ENCODE measurements at regions not wholly inside any gene's neighbourhood (a gene's known extent, or its start where the extent isn't known, plus 50 kb on each side); places are given as distances from the start of the nearest gene placed in this dataset.

- H3K36me3 Mint-ChIP-seq = no peaks in the 10 kb centered on the region
- H3K9me3 Mint-ChIP-seq = no peaks in the 10 kb centered on the region
- DNase-seq (no peak), ATAC-seq (replicated peaks in 1 of 4) (no peak)
- peaks cover 0 to 5% (median 0%) of the 10 kb centered on the region in 3 donors for H3K4me1 Mint-ChIP-seq
- 89% methylated on average over 3 of the region's 10 CpGs for WGBS (ENCODE audit: insufficient coverage)
- POLR2A ChIA-PET = no interaction called here
- CTCF ChIA-PET = no interaction called here
- no peak overlapping the region for H3K27ac ChIP-seq (ENCODE audit: low read length)
- peaks cover 2 to 13% of the 10 kb centered on the region in 2 donors for H3K27me3 Mint-ChIP-seq
- no peaks in the 10 kb centered on the region for H3K36me3 ChIP-seq (ENCODE audit: control insufficient read depth in 2 of 2, extremely low read depth in 1 of 2, insufficient read depth in 1 of 2, low read length in 1 of 2)
- H3K4me3 ChIP-seq (ENCODE audit: control insufficient read depth in 1 of 2, extremely low read depth in 1 of 2, low read length in 1 of 2) = no peak overlapping the region
- H3K4me3 Mint-ChIP-seq = no peak overlapping the region
- no peaks in the 10 kb centered on the region for H3K27me3 ChIP-seq (replicated peaks in 1 of 2; ENCODE audit: control insufficient read depth in 2 of 2, extremely low read depth in 1 of 2, insufficient read depth in 2 of 2, low read length in 1 of 2)
- no peaks in the 10 kb centered on the region for H3K4me1 ChIP-seq (ENCODE audit: control insufficient read depth in 1 of 2, extremely low read depth in 1 of 2, insufficient read depth in 2 of 2, low read length in 2 of 2)
- no peaks in the 10 kb centered on the region for H3K9me3 ChIP-seq
- no peak overlapping the region for H3K27ac Mint-ChIP-seq
Measured at GRCh38 chr3:152615681-152616080, 219.2 kb upstream of the P2RY1 start.

- DNase-seq = no peak
- Histone ChIP-seq H3K4me1 (ENCODE audit: control insufficient read depth in 1 of 2, extremely low read depth in 1 of 2, insufficient read depth in 2 of 2, low read length in 2 of 2) (no peaks in the 10 kb centered on the region), H3K9me3 (no peaks in the 10 kb centered on the region), H3K4me3 (ENCODE audit: control insufficient read depth in 1 of 2, extremely low read depth in 1 of 2, low read length in 1 of 2) (no peak overlapping the region), H3K27me3 (replicated peaks in 1 of 2; ENCODE audit: control insufficient read depth in 2 of 2, extremely low read depth in 1 of 2, insufficient read depth in 2 of 2, low read length in 1 of 2) (no peaks in the 10 kb centered on the region), H3K36me3 (ENCODE audit: control insufficient read depth in 2 of 2, extremely low read depth in 1 of 2, insufficient read depth in 1 of 2, low read length in 1 of 2) (no peaks in the 10 kb centered on the region), H3K27ac (ENCODE audit: low read length) (no peak overlapping the region)
- ChIA-PET POLR2A (interaction anchor here in 1 of 2 donors (0.6 kb wide), 1 partner anchor 225 kb away, joined by 5 read pairs; no protein-coding TSS in a partner anchor), CTCF (interaction anchor here (0.6 kb wide), 2 partner anchors 348 to 853 kb away, joined by 4 read pairs; no protein-coding TSS in a partner anchor)
- Mint-ChIP-seq H3K4me1 (no peaks in the 10 kb centered on the region), H3K9me3 (no peaks in the 10 kb centered on the region), H3K4me3 (no peak overlapping the region), H3K36me3 (no peaks in the 10 kb centered on the region), H3K27me3 (peaks cover 0 to 18% of the 10 kb centered on the region in 2 donors), H3K27ac (no peak overlapping the region)
- no peak for ATAC-seq (replicated peaks in 1 of 4)
Measured at GRCh38 chr3:152617609-152618008, 217.3 kb upstream of the P2RY1 start.

- CTCF ChIA-PET = interaction anchor here in 1 of 2 donors (0.6 kb wide), 1 partner anchor 1292 kb away, joined by 3 read pairs; no protein-coding TSS in a partner anchor
- Histone ChIP-seq H3K36me3 (ENCODE audit: control insufficient read depth in 2 of 2, extremely low read depth in 1 of 2, insufficient read depth in 1 of 2, low read length in 1 of 2) (no peaks in the 10 kb centered on the region), H3K9me3 (no peaks in the 10 kb centered on the region), H3K4me3 (ENCODE audit: control insufficient read depth in 1 of 2, extremely low read depth in 1 of 2, low read length in 1 of 2) (no peak overlapping the region), H3K4me1 (ENCODE audit: control insufficient read depth in 1 of 2, extremely low read depth in 1 of 2, insufficient read depth in 2 of 2, low read length in 2 of 2) (no peaks in the 10 kb centered on the region), H3K27me3 (replicated peaks in 1 of 2; ENCODE audit: control insufficient read depth in 2 of 2, extremely low read depth in 1 of 2, insufficient read depth in 2 of 2, low read length in 1 of 2) (no peaks in the 10 kb centered on the region), H3K27ac (ENCODE audit: low read length) (no peak overlapping the region)
- WGBS (ENCODE audit: insufficient coverage) = no CpG with 5 or more reads among the region's 1 CpG
- Mint-ChIP-seq H3K4me3 (no peak overlapping the region), H3K27ac (no peak overlapping the region), H3K36me3 (no peaks in the 10 kb centered on the region), H3K4me1 (no peaks in the 10 kb centered on the region), H3K27me3 (peaks cover 0 to 22% of the 10 kb centered on the region in 2 donors), H3K9me3 (no peaks in the 10 kb centered on the region)
- no peak for DNase-seq
- POLR2A ChIA-PET = no interaction called here
- ATAC-seq (replicated peaks in 1 of 4) = no peak
Measured at GRCh38 chr3:152618529-152618928, 216.4 kb upstream of the P2RY1 start.

GRCh38 chr3:152619691-152620090, 215.2 kb upstream of the P2RY1 start:
- ChIA-PET CTCF (no interaction called here), POLR2A (no interaction called here)
- H3K4me3 Mint-ChIP-seq = no peak overlapping the region
- H3K4me1 Mint-ChIP-seq = no peaks in the 10 kb centered on the region
- DNase-seq (no peak), ATAC-seq (replicated peaks in 1 of 4) (no peak)
- H3K27ac Mint-ChIP-seq = no peak overlapping the region
- H3K9me3 ChIP-seq = no peaks in the 10 kb centered on the region
- no peak overlapping the region for H3K4me3 ChIP-seq (ENCODE audit: control insufficient read depth in 1 of 2, extremely low read depth in 1 of 2, low read length in 1 of 2)
- no peaks in the 10 kb centered on the region for H3K27me3 ChIP-seq (replicated peaks in 1 of 2; ENCODE audit: control insufficient read depth in 2 of 2, extremely low read depth in 1 of 2, insufficient read depth in 2 of 2, low read length in 1 of 2)
- H3K4me1 ChIP-seq (ENCODE audit: control insufficient read depth in 1 of 2, extremely low read depth in 1 of 2, insufficient read depth in 2 of 2, low read length in 2 of 2) = no peaks in the 10 kb centered on the region
- WGBS (ENCODE audit: insufficient coverage) = 95% methylated on average over 3 of the region's 3 CpGs
- no peaks in the 10 kb centered on the region for H3K9me3 Mint-ChIP-seq
- no peak overlapping the region for H3K27ac ChIP-seq (ENCODE audit: low read length)
- H3K36me3 Mint-ChIP-seq = no peaks in the 10 kb centered on the region
- H3K27me3 Mint-ChIP-seq = peaks cover 0 to 25% of the 10 kb centered on the region in 2 donors
- no peaks in the 10 kb centered on the region for H3K36me3 ChIP-seq (ENCODE audit: control insufficient read depth in 2 of 2, extremely low read depth in 1 of 2, insufficient read depth in 1 of 2, low read length in 1 of 2)

- CTCF ChIA-PET = no interaction called here
Measured at GRCh38 chr3:152620395-152620794, 214.5 kb upstream of the P2RY1 start.

GRCh38 chr3:152621006-152621868, 213.7 kb upstream of the P2RY1 start:
- H3K9me3 ChIP-seq = no peaks in the 10 kb centered on the region
- no peaks in the 10 kb centered on the region for H3K4me1 Mint-ChIP-seq
- ChIA-PET POLR2A (no interaction called here), CTCF (no interaction called here)
- no peaks in the 10 kb centered on the region for H3K27me3 ChIP-seq (replicated peaks in 1 of 2; ENCODE audit: control insufficient read depth in 2 of 2, extremely low read depth in 1 of 2, insufficient read depth in 2 of 2, low read length in 1 of 2)
- H3K36me3 Mint-ChIP-seq = no peaks in the 10 kb centered on the region
- no peak overlapping the region for H3K27ac ChIP-seq (ENCODE audit: low read length)
- H3K4me3 Mint-ChIP-seq = no peak overlapping the region
- H3K4me1 ChIP-seq (ENCODE audit: control insufficient read depth in 1 of 2, extremely low read depth in 1 of 2, insufficient read depth in 2 of 2, low read length in 2 of 2) = no peaks in the 10 kb centered on the region
- no peak overlapping the region for H3K4me3 ChIP-seq (ENCODE audit: control insufficient read depth in 1 of 2, extremely low read depth in 1 of 2, low read length in 1 of 2)
- no peak overlapping the region for H3K27ac Mint-ChIP-seq
- no peak for DNase-seq
- no peaks in the 10 kb centered on the region for H3K36me3 ChIP-seq (ENCODE audit: control insufficient read depth in 2 of 2, extremely low read depth in 1 of 2, insufficient read depth in 1 of 2, low read length in 1 of 2)
- WGBS (ENCODE audit: insufficient coverage) = 93% methylated on average over 3 of the region's 8 CpGs
- H3K27me3 Mint-ChIP-seq = peaks cover 2 to 17% of the 10 kb centered on the region in 2 donors
- ATAC-seq (replicated peaks in 1 of 4) = no peak
- H3K9me3 Mint-ChIP-seq = no peaks in the 10 kb centered on the region

More at GRCh38 chr3:152620395-152620794, 214.5 kb upstream of the P2RY1 start:
- peaks cover 2 to 21% of the 10 kb centered on the region in 2 donors for H3K27me3 Mint-ChIP-seq
- H3K27ac ChIP-seq (ENCODE audit: low read length) = no peak overlapping the region
- ATAC-seq (replicated peaks in 1 of 4) = no peak
- H3K4me3 ChIP-seq (ENCODE audit: control insufficient read depth in 1 of 2, extremely low read depth in 1 of 2, low read length in 1 of 2) = no peak overlapping the region
- POLR2A ChIA-PET = no interaction called here
- no peaks in the 10 kb centered on the region for H3K4me1 Mint-ChIP-seq
- no peaks in the 10 kb centered on the region for H3K9me3 ChIP-seq
- H3K36me3 ChIP-seq (ENCODE audit: control insufficient read depth in 2 of 2, extremely low read depth in 1 of 2, insufficient read depth in 1 of 2, low read length in 1 of 2) = no peaks in the 10 kb centered on the region
- no peak overlapping the region for H3K27ac Mint-ChIP-seq
- H3K27me3 ChIP-seq (replicated peaks in 1 of 2; ENCODE audit: control insufficient read depth in 2 of 2, extremely low read depth in 1 of 2, insufficient read depth in 2 of 2, low read length in 1 of 2) = no peaks in the 10 kb centered on the region
- H3K36me3 Mint-ChIP-seq = no peaks in the 10 kb centered on the region
- H3K4me1 ChIP-seq (ENCODE audit: control insufficient read depth in 1 of 2, extremely low read depth in 1 of 2, insufficient read depth in 2 of 2, low read length in 2 of 2) = no peaks in the 10 kb centered on the region
- H3K9me3 Mint-ChIP-seq = no peaks in the 10 kb centered on the region
- no peak overlapping the region for H3K4me3 Mint-ChIP-seq
- WGBS (ENCODE audit: insufficient coverage) = 57% methylated on average over 1 of the region's 3 CpGs
- DNase-seq = no peak

All from T-cell (primary cell).